Left colon (tissue), 2 donors: ENCODE measurements at regions not wholly inside any gene's neighbourhood (a gene's known extent, or its start where the extent isn't known, plus 50 kb on each side); places are given as distances from the start of the nearest gene placed in this dataset.
"Not testable (repeated sequence)": the region's sequence is repeated elsewhere in the genome, so short reads cannot be mapped to it uniquely, and the experiment has no call there.

ENCODE experiments used
- ATAC-seq: fragments of 200-7000 bp; cut with Tn5 transposase; one replicate; pipeline ENCODE4 v1.9.1; 2020; ENCODE audit warnings: mild to moderate bottlenecking, moderate library complexity
- DNase-seq, 2 donors: peaks; one replicate each; pipeline ENCODE4 v3.0.0-alpha.2; 2020
- intact Hi-C, 2 donors: fragments of 100-400 bp; cut with DNase I in 1 of 2; cut with micrococcal nuclease in 1 of 2; formaldehyde crosslinking; loops; one replicate each; pipeline versions ENCODE4 v1.11.2 to v1.14.0; 2022; cut with DNase I, micrococcal nuclease
- donor health status: DM: no; HTN: no; CAD: no.
- donor health status: DM: yes; HTN: yes; CAD: no.

- no peak for DNase-seq
- intact Hi-C loops: no loop called here
- no peak for ATAC-seq
These were observed 184.3 kb upstream of the RTL1 start for GRCh38 chr14:101087614-101088394.

- ATAC-seq (no peak), DNase-seq (no peak)
- intact Hi-C loops: no loop called here
These were observed 184.8 kb upstream of the RTL1 start for GRCh38 chr14:101088395-101088667.

GRCh38 chr14:101088714-101089113 lies 185.2 kb upstream of the RTL1 start:
- ATAC-seq: no peak
- no peak for DNase-seq
- intact Hi-C loops: no loop called here

GRCh38 chr14:101090478-101090877 lies 187.0 kb upstream of the RTL1 start:
- intact Hi-C loops, ATAC-seq, DNase-seq: not testable (repeated sequence)

- DNase-seq (no peak), ATAC-seq (no peak)
- intact Hi-C loops: no loop called here
These were observed 187.5 kb upstream of the RTL1 start for GRCh38 chr14:101090976-101091375.

- DNase-seq, intact Hi-C loops, ATAC-seq: not testable (repeated sequence)
These were observed 191.4 kb upstream of the RTL1 start for GRCh38 chr14:101094916-101095315.

- ATAC-seq: no peak
These were observed 193.0 kb upstream of the RTL1 start for GRCh38 chr14:101096551-101096950.

GRCh38 chr14:101097109-101097793 lies 193.7 kb upstream of the RTL1 start:
- DNase-seq (no peak), ATAC-seq (no peak)
- intact Hi-C loops: no loop called here

More at GRCh38 chr14:101096551-101096950, 193.0 kb upstream of the RTL1 start:
- DNase-seq: no peak
- intact Hi-C loops: no loop called here

GRCh38 chr14:101098177-101098576 lies 194.7 kb upstream of the RTL1 start:
- ATAC-seq: no peak
- DNase-seq: no peak
- intact Hi-C loops: no loop called here

- ATAC-seq (no peak), DNase-seq (no peak)
- intact Hi-C loops: no loop called here
These were observed 195.1 kb upstream of the RTL1 start for GRCh38 chr14:101098641-101099040.

GRCh38 chr14:101101456-101102056 lies 198.0 kb upstream of the RTL1 start:
- intact Hi-C loops: no loop called here
- DNase-seq (no peak), ATAC-seq (no peak)

GRCh38 chr14:101102875-101103274 lies 199.4 kb upstream of the RTL1 start:
- intact Hi-C loops: no loop called here

GRCh38 chr14:101103321-101103901 lies 199.9 kb upstream of the RTL1 start:
- intact Hi-C loops: no loop called here
- ATAC-seq (no peak), DNase-seq (no peak)

More at GRCh38 chr14:101102875-101103274, 199.4 kb upstream of the RTL1 start:
- no peak for DNase-seq
- no peak for ATAC-seq

- ATAC-seq: no peak
- no peak for DNase-seq
- intact Hi-C loops: no loop called here
These were observed 201.0 kb upstream of the RTL1 start for GRCh38 chr14:101104485-101104884.

GRCh38 chr14:101105045-101105444 lies 201.5 kb upstream of the RTL1 start:
- no peak for ATAC-seq
- intact Hi-C loops: no loop called here
- no peak for DNase-seq

- ATAC-seq (no peak), DNase-seq (no peak)
- intact Hi-C loops: no loop called here
These were observed 205.2 kb upstream of the RTL1 start for GRCh38 chr14:101108579-101109346.

- ATAC-seq: no peak
- intact Hi-C loops: no loop called here
- no peak for DNase-seq
These were observed 205.8 kb upstream of the RTL1 start for GRCh38 chr14:101109347-101109638.

- ATAC-seq (no peak), DNase-seq (no peak)
- intact Hi-C loops: no loop called here
These were observed 206.6 kb upstream of the RTL1 start for GRCh38 chr14:101109981-101110728.
